A549 (cell line): ENCODE measurements at regions not wholly inside any gene's neighbourhood (a gene's known extent, or its start where the extent isn't known, plus 50 kb on each side); places are given as distances from the start of the nearest gene placed in this dataset.

Experiments
- BHLHE40 ChIP-seq: IDR thresholded peaks from 2 replicates; pipeline ENCODE4 v1.6.1; 2012; ENCODE audit warnings: low read depth, low read length, inconsistent platforms
- CTCF ChIP-seq: fragments of >200 bp; sonication (Bioruptor Twin); formaldehyde crosslinking; IDR thresholded peaks from 3 replicates; pipeline ENCODE4 v1.5.1; 2016
- EP300 ChIP-seq, 2 experiments: fragments of >200 bp; sonication (Bioruptor Twin); formaldehyde crosslinking; IDR thresholded peaks; 2 replicates in 1 of 2; 3 replicates in 1 of 2; pipeline ENCODE4 v1.6.1; 2016 to 2017
- MYC ChIP-seq: IDR thresholded peaks from 2 replicates; pipeline ENCODE4 v1.6.1; 2012; ENCODE audit warnings: mild to moderate bottlenecking, inconsistent platforms, low read length, improper control_type of control experiment, borderline replicate concordance
- POLR2A ChIP-seq: IDR thresholded peaks from 2 replicates; pipeline ENCODE4 v1.6.1; 2012; ENCODE audit warnings: mild to moderate bottlenecking, low read length
- TF ChIP-seq, protein P1 (sequence below): IDR thresholded peaks from 2 replicates; pipeline ENCODE4 v1.6.1; 2012

- TF ChIP-seq POLR2A (no peak), MYC (no peak), BHLHE40 (no peak), EP300 (IDR thresholded peaks at IDR 0.05) (no peak), CTCF (no peak)
- TF ChIP-seq, protein P1, sequence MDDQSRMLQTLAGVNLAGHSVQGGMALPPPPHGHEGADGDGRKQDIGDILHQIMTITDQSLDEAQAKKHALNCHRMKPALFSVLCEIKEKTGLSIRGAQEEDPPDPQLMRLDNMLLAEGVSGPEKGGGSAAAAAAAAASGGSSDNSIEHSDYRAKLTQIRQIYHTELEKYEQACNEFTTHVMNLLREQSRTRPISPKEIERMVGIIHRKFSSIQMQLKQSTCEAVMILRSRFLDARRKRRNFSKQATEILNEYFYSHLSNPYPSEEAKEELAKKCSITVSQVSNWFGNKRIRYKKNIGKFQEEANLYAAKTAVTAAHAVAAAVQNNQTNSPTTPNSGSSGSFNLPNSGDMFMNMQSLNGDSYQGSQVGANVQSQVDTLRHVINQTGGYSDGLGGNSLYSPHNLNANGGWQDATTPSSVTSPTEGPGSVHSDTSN: no peak
Observed at GRCh38 chr2:65594150-65594549, 161.8 kb upstream of the SPRED2 start.
